Inferior parietal cortex (tissue), 1 donor: ENCODE measurements at regions not wholly inside any gene's neighbourhood (a gene's known extent, or its start where the extent isn't known, plus 50 kb on each side); places are given as distances from the start of the nearest gene placed in this dataset.
A peak's percentile ranks its signal among the peaks of the same experiment; 100 is the strongest.
"Not testable (repeated sequence)": the region's sequence is repeated elsewhere in the genome, so short reads cannot be mapped to it uniquely, and the experiment has no call there.

Experiments
- DNase-seq: peaks from one replicate; pipeline ENCODE4 v3.0.0-alpha.2; 2016; ENCODE audit errors: extremely low spot score

DNA sequence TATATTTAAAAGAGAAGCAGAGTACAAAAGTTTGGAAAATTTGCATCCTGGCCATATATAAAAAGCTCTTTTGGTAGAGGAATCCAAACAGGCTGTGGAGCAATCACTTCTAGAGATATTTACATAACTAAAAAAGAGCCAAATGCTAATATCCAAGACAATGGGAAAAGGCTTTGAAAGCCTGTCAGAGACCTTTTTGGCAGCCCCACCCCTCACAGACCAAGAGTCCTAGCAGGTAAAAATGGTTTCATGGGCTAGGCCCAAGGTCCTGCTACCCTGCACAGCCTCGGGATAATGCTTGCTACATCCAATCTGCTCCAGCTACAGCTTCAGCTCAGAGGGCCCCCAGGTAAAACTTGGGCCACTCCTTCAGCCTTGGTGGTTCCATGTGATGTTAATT is 430.2 kb upstream of the KCND2 start:
- no peak for DNase-seq

DNA sequence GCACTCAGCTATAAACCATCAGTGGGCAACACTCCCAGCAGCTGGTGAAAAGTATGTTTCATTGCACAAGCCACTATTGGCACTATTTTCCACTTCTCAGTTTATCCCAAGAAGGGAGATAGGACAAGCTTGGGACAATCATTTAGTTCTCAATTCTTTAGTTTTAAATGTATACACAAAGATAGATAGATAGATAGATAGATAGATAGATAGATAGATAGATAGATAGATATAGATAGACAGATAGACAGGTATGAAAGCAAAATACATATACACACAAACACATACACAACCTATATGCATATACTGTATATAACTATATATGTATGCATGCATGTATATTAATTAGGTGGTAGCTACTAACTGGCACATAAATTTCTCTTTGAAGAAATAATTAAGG is 411.6 kb upstream of the KCND2 start:
- DNase-seq: no peak

DNA sequence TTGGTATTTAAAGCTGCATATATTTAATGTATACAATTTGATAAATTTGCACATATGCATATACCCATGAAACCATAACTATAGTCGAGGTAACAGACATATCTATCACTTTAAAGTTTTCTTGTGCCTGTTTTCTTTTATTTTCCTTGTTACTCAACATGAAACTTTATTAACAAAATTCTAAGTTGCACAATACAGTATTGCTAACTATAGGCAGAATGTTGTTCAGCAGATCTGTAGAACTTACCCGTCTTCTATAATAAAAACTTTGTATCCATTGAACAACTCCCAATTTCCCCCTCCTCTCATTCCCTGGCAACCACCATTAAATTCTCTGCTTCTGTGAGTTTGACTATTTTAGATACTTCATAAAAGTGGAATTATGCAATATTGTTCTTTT is 404.6 kb upstream of the KCND2 start:
- DNase-seq: no peak

DNA sequence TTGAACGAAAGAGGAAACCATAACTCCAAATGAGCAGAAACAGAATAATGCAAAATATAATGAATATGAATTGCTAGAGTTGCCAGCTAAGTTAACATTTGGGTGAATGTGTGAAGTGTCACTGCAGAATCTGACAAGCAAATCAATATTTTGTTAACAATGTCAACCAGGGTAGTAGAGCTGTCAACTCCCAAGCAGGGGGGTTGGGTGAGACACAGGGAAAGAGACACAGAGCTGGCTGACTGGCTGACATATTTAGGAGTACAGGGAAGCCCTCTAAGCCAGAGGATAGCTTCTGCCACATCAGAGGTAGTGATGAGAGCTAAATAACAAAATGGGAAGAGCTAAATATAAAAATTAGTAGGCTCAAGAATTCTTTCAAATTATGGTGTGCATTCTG is 393.1 kb upstream of the KCND2 start:
- no peak for DNase-seq

DNA sequence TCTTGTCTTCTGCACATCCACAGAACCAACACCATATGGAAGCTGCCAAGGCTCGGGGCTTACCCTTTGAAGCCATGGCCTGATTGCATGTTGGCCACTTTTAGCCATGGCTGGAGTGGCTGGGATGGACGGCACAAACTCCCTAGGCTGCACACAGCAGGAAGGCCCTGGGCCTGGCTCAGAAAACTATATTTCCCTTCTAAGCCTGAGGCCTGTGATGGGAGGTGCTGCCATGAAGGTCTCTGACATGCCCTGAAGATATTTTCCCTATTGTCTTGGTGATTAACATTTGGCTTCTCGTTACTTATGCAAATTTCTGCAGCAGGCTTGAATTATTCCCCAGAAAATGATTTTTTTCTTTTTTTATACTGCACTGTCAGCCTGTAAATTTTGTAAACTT is 387.0 kb upstream of the KCND2 start:
- no peak for DNase-seq

DNA sequence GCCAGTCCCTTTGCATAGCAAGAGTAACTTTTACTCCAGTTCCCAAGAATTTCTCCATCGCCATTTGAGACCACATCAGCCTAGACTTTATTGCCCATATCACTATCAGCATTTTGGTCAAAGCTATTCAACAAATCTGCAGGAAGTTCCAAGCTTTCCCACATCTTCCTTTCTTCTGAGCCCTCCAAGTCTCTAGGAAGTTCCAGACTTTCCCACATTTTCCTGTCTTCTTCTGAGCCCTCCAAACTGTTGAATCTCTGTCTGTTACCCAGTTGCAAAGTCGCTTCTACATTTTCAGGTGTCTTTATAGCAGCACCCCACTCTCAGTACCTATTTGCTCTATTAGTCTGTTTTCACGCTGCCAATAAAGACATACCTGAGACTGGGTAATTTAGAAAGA is 386.4 kb upstream of the KCND2 start:
- not testable (repeated sequence) for DNase-seq

DNA sequence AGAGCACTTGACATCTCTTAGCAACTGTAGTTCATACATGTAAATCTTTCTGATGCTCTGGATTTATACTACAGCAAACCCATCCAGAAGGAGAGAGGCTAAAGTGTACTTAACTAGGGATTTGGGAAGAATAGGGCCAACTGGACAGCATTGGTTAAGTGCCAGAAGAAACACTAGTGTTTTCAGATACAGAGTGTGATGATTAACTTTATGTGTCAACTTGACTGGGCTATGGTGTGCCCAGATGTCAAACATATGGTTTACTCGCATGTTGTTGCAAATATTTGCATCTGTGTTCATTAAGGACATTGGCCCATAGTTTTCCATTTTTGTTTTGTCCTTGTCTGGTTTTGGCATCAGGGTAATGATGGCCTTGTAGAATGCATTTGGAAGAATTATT is 384.7 kb upstream of the KCND2 start:
- DNase-seq: no peak

DNA sequence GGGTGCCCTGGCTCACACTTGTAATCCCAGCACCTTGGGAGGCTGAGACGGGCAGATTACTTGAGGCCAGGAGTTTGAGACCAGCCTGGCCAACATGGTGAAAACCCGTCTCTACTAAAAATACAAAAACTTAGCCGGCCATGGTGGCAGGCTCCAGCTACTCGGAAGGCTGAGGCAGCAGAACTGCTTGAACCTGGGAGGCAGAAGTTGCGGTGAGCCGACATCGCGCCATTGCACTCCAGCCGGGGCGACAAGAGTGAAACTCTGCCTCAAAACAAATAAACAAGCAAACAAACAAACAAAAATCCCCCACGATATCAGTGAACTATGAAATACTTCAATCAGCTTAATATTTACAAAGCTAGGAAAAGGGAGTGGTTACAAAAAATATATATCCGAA is 382.3 kb upstream of the KCND2 start:
- no peak for DNase-seq

DNA sequence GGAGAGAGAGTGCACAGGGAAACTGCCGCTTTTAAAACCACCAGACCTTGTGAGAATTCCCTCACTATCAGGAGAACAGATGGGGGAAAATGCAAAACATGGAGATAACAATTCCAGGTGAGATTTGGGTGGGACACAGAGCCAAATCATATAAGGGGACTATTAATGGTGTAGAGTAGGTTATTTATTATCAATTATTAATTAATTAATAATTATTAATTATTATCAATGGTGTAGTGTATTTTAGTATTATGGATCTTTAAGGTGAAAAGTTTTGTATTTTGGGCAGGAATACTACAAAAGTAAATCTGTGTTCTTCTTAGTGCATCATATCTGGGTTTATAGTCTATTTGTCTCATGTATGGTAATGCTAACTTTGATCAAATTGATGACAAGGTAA is 377.7 kb upstream of the KCND2 start:
- DNase-seq: no peak

DNA sequence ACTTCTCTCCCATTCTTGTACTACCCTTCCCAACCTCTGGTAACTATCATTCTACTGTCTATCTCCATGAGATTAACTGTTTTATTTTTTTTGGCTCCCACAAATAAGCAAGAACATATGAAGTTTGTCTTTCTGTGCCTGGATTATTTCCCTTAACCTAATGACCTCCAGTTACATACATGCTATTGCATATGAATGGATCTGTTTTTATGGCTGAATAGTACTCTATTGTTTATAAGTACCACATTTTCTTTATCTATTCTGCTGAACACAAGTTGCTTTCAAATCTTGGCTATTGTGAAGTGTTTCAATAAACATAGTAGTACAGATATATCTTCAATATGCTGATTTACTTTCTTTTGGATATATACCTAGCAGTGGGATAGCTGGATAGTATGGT is 376.6 kb upstream of the KCND2 start:
- no peak for DNase-seq

DNA sequence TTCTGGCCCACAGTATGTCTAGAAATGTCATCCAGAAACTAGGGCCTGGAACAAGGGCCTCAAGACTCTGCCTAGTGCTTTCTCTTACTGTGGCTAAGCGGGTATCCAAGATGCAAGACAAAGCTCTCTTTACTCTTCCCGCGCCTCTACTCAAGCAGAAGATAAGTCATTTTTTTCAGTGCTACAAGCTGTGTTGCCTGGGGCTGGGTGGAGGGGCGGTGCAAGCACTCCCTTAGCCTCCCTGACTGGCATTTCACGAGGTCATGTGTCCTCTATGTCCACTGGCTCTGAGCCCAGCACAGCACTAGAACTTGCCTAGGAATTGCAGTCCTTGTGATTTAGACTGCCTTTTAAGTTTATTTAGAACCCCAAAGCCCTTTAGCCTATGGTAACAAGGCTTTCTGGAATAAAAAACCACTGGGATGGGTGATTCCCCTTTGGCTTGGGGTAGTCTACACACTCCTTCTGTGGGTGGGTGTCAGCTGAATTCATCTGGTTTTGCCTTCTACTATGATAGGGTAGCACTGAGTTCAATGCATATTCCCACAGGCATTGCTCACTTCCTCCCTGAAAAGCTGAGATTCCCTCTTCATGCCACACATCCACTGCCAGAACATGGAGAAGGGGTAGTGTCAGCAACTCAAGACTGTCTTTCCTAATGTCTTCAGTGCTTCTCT is 371.8 kb upstream of the KCND2 start:
- DNase-seq: no peak

DNA sequence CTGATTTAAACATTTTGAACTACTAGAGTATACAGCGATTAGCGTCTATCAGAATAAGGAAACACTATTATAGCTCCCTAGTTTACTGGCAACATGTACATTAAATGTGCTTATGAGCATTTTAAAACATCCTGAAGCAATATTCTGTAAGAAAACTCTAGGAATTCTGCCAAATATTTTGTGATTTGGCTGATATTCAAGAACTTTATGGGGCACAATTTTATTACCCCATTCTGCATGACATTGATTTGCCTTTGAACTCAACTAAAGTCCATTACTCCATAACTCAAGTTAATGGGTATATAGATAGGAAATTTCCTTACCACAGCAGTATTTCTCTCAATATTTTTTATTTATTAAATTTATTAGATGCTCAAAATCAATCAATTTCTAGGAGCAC is 369.9 kb upstream of the KCND2 start:
- no peak for DNase-seq

DNA sequence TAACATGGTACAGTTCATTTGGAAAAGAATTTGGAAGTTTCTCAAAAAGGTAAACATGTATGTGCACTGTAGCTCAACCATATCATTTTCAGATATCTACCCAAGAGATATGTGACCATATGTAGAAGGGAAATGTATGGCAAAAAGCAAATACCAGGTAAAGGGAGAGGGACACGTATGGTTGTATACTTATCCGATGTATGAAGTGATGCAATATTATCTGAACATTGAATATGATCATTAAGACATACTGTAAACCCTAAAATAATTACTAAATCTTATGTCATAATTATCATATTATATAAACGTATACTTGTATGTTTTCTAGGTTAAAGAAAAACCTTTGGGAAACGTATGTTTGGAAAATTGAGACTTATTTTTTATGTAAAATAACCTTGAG is 367.5 kb upstream of the KCND2 start:
- no peak for DNase-seq

DNA sequence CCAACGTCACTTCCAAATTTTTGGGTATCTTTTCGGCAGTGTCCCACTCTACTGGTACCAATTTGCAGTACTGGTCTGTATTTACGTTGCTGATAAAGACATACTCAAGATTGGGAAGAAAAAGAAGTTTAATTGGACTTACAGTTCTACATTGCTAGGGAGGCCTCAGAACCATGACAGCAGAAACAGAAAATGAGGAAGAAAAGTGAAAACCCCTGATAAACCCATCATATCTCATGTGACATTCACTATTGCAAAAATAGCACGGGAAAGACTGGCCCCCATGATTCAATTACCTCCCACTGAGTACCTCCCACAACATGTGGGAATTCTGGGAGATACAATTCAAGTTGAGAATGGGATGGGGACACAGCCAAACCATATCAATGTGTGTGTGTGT is 364.0 kb upstream of the KCND2 start:
- DNase-seq: no peak

DNA sequence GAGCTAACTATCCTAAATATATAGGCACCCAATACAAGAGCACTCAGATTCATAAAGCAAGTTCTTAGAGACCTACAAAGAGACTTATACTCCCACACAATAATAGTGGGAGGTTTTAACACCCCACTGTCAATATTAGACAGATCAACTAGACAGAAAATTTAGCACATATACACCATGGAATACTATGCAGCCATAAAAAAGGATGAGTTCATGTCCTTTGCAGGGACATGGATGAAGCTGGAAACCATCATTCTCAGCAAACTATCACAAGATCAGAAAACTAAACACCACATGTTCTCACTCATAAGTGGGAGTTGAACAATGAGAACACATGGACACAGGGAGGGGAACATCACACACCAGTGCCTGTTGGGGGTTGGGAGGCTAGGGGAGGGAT is 358.9 kb upstream of the KCND2 start:
- DNase-seq: not testable (repeated sequence)

DNA sequence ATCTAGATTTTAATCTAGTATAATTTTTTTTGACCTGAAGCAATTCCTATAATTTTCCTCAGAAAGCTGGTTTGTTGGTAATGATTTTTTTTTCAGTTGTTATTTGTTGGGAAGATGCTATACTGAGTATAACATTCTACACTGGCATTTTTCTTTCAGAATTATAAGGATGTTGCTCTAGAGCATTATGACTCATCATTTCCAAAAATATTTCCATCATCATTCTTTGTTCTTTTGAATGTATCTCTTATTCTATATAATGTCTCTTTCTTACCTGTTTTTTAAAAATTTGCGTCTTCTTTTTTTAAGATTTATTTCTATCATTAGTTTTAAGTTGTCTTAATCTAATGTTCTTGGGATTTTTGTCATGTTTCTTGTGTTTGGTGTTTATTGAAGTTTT is 356.5 kb upstream of the KCND2 start:
- DNase-seq: no peak

DNA sequence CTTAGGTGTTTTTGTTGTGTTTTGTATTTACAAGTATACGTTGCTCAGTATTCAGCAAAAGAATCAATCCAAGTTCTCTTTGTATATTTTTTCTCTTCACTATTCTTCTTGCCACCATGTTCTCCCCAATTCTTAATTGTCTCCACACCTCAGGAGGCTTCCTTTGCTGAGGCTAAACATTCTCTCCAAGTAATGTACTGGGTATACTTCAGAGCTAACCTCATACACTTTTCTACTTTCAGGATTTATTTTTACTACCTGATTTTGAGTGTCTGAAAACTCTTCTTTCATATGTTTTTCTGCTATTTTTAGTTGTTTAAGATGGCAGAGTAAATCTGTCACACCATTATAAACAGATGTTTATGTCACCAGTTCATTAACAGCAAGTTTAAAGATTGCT is 354.8 kb upstream of the KCND2 start:
- no peak for DNase-seq

DNA sequence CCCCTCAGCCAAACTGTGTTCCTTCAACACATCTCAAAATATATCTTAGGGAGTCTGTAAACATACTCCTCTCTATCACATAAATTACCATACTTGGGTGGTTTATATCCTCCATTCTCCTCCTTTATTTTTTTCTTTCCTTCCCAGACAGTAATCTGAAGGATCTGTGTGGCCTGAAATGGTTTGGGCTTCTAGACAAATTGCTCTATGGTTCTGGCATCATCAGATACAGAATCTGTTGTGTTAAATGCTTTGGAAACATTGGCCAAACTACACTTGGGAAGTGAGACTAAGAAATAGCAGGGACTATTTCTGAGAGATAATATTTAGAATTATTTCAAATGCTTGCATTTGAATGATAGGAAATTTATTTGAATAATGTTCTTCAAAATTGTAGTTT is 353.0 kb upstream of the KCND2 start:
- no peak for DNase-seq

DNA sequence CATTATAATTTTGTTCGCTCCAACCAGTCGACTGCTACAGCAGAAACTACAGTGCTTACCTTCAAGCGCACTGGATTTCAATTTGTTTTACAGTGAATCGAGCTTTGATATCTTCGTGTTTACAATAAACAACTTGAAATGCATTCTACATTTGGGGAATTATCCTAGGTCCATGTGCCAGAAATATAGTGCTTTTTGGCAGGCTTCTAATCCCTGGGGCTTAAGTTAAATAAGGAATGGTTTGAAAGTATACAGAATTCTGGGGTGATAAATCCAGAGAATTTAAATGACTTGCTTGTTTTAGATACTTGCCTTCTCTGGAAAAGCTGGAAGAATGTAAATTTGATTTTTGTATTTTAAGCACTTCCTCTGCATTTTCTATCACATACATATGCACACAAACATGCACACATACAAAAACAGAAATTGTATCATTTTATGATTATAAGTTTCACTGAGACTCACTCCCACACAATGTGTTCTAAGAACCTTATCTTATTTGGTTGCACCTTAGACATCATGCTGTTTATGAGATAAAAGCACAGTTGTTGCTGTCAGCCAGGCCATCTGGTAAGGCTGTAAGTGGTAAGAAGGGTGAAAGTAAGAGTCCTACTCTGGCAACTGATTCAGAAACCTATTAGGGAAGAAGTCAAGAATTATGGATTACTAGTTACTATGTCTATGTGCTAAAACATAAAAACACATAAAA is 347.2 kb upstream of the KCND2 start:
- DNase-seq: peak; percentile 24

DNA sequence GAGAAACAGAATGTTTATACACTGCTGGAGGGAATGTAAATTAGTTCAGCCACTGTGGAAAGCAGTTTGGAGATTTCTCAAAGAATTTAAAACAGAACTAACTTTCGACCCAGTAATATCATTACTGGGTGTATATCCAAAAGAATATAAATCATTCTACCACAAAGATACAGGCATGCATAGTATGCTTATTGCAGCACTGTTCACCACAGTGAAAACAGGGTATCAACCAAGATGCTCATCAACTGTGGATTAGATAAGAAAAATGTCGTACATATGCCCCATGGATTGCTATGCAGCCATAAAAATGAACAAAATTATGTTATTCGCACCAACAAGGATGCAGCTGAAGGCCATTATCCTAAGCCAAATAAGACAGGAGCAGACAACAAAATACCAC is 343.1 kb upstream of the KCND2 start:
- no peak for DNase-seq

DNA sequence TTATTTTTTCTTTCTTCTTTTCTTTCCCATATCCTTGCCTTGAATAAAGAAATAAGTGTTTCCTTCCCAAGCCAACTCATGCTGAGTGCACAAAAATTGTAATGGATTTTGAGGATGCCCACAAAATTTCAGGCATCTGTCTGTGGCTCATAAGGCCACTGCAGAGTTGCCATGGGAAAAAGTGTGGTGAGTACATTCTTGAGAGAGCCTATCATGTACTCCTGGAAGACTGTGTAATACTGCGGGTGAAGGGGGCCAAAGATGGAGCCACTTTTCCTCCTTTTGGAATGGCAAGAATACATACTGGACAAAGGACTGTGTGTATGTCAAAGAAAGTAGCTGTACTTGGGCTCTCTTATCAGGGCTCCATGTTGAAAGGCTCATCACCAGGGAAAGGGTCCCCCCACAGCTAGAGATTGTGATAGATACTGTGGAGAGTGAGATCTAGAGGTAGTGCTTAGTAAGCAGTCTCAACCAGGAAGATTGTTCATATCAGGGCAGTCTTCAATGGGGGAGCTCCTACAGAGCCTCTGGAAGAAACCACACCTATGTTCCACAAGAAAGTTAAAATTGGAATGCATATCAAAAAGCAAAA is 341.6 kb upstream of the KCND2 start:
- DNase-seq: no peak

DNA sequence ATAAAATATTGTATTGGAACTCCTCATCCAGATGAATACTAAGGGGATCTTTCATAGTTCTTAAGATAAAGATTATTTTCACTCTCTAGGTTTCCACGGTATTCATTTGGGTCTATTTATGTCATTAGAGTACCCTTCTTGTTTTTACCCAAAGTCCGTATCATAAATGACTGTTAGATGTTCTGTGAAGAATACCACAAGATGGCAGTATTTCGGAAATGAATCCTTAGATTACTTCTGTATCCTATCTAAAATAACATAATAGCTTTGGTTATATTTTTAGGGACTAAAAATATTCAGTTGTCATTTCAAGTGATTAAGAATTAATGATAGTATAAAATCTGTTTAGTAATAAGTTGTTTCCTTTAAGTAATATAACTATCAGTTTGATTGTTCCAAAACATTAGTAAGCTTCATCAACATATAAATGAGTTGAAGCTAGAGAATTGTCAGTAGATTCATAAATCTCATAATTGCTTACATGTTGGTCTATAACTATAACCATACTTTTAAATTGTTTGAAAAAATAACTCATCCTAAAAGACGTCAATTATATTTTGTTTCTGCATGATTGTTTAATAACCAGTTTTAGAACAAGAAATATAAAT is 337.5 kb upstream of the KCND2 start:
- peak; percentile 77 for DNase-seq

DNA sequence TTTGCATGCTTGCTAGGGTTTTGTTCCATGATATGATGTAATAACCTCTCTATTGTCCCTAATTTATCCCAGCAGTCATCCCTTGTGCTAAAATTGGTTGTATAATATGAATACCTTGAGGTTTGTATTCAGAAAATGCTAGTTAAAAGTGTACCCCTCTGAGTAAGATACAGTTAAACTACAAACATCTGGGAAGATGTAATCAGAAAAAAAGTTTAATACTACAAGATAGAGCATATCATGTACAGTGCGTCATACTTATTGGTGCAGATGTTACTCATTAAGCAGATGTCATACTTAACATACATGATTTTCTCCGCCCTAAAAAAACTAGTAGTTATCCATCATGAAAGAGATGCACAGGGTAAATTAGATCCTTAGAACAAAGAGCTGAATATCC is 336.1 kb upstream of the KCND2 start:
- no peak for DNase-seq
